Kidney (tissue), 13 donors: ENCODE measurements at regions not wholly inside any gene's neighbourhood (a gene's known extent, or its start where the extent isn't known, plus 50 kb on each side); places are given as distances from the start of the nearest gene placed in this dataset.
A peak's percentile ranks its signal among the peaks of the same experiment; 100 is the strongest.
"Not testable (repeated sequence)": the region's sequence is repeated elsewhere in the genome, so short reads cannot be mapped to it uniquely, and the experiment has no call there.

Source experiments
- DNase-seq, 5 donors: peaks; one replicate each; pipeline ENCODE4 v3.0.0-alpha.2; 2013 to 2020
- FAIRE-seq: peaks from 2 replicates; lab custom pipeline; 2012; peaks lifted over from hg19 to GRCh38; lab: Jason Lieb, UNC
- H3K27ac ChIP-seq, 2 donors: one replicate each; pipeline ENCODE4 v1.7.0; 2013; ENCODE audit warnings: low read depth in 2 of 2, low read length in 2 of 2, inconsistent platforms in 1 of 2
- H3K27me3 ChIP-seq: one replicate; pipeline ENCODE4 v1.7.1; 2013; ENCODE audit warnings: low read length, inconsistent platforms; ENCODE audit not compliant: control insufficient read depth, insufficient read depth
- H3K36me3 ChIP-seq, 3 donors: one replicate each; pipeline versions ENCODE4 v1.7.0 to v1.7.1; 2013; ENCODE audit warnings: low read length in 3 of 3, control low read depth in 1 of 3, inconsistent platforms in 1 of 3; ENCODE audit not compliant: insufficient read depth in 3 of 3, control insufficient read depth in 2 of 3
- H3K4me1 ChIP-seq, 3 donors: one replicate each; pipeline versions ENCODE4 v1.7.0 to v1.7.1; 2013; ENCODE audit warnings: low read length in 3 of 3, inconsistent platforms in 1 of 3, low read depth in 1 of 3; ENCODE audit not compliant: control insufficient read depth in 2 of 3, insufficient read depth in 2 of 3
- H3K4me3 ChIP-seq, 3 donors: one replicate each; pipeline versions ENCODE4 v1.7.0 to v1.8.1; 2013; ENCODE audit warnings: low read length in 3 of 3, control low read depth in 1 of 3, inconsistent platforms in 1 of 3
- H3K9ac ChIP-seq, 3 donors: one replicate each; pipeline versions ENCODE4 v1.7.0 to v1.7.1; 2013; ENCODE audit warnings: low read length in 3 of 3, control low read depth in 1 of 3, inconsistent platforms in 1 of 3
- H3K9me3 ChIP-seq, 3 donors: one replicate each; pipeline versions ENCODE4 v1.7.0 to v1.7.1; 2013; ENCODE audit warnings: low read length in 3 of 3, control low read depth in 1 of 3, inconsistent platforms in 1 of 3; ENCODE audit not compliant: control insufficient read depth in 2 of 3, insufficient read depth in 1 of 3
- CTCF ChIP-seq: IDR thresholded peaks from 3 replicates; pipeline ENCODE4 v1.5.1; 2012; ENCODE audit warnings: mild to moderate bottlenecking, moderate library complexity, borderline replicate concordance; ENCODE audit not compliant: insufficient read depth; ENCODE audit errors: extremely low read depth
- intact Hi-C: fragments of 100-400 bp; cut with DNase I; formaldehyde crosslinking; loops from one replicate; pipeline ENCODE4 v1.11.1; 2022
- donor health status: control.
- donor health status: control.
- donor health status: control.
- donor health status: control.
- donor health status: control.
- donor health status: DM: yes; HTN: yes; CAD: no.
- donor health status: Normal renal cell carcinoma (clear cell type).

- no peak overlapping the region for H3K9ac ChIP-seq
- no peak for FAIRE-seq
- H3K9me3 ChIP-seq = no peaks in the 10 kb centered on the region
- no peak for TF ChIP-seq CTCF
- intact Hi-C loops = no loop called here
- H3K27ac ChIP-seq = no peak overlapping the region
- H3K4me1 ChIP-seq = no peaks in the 10 kb centered on the region
- H3K36me3 ChIP-seq = no peaks in the 10 kb centered on the region
- H3K27me3 ChIP-seq = no peaks in the 10 kb centered on the region
- no peak for DNase-seq
- no peak overlapping the region for H3K4me3 ChIP-seq
Measured at GRCh38 chr5:88034520-88034919, 234.1 kb downstream of the TMEM161B start.

GRCh38 chr5:88033191-88033590 lies 235.5 kb downstream of the TMEM161B start:
- H3K27me3 ChIP-seq = no peaks in the 10 kb centered on the region
- H3K27ac ChIP-seq = no peak overlapping the region
- H3K9ac ChIP-seq = no peak overlapping the region
- intact Hi-C loops = no loop called here
- TF ChIP-seq CTCF = no peak
- no peaks in the 10 kb centered on the region for H3K9me3 ChIP-seq
- FAIRE-seq (no peak), DNase-seq (no peak)
- H3K4me1 ChIP-seq = no peaks in the 10 kb centered on the region
- H3K4me3 ChIP-seq = no peak overlapping the region
- H3K36me3 ChIP-seq = no peaks in the 10 kb centered on the region

GRCh38 chr5:88029011-88029410 lies 239.6 kb downstream of the TMEM161B start:
- TF ChIP-seq CTCF = no peak
- Histone ChIP-seq H3K4me1 (no peaks in the 10 kb centered on the region), H3K9ac (no peak overlapping the region), H3K27ac (no peak overlapping the region), H3K4me3 (no peak overlapping the region), H3K9me3 (no peaks in the 10 kb centered on the region), H3K36me3 (no peaks in the 10 kb centered on the region), H3K27me3 (no peaks in the 10 kb centered on the region)
- DNase-seq (no peak), FAIRE-seq (no peak)
- intact Hi-C loops = no loop called here

- Histone ChIP-seq H3K27ac (no peak overlapping the region), H3K9me3 (no peaks in the 10 kb centered on the region), H3K36me3 (no peaks in the 10 kb centered on the region), H3K9ac (no peak overlapping the region), H3K27me3 (no peaks in the 10 kb centered on the region), H3K4me1 (no peaks in the 10 kb centered on the region), H3K4me3 (no peak overlapping the region)
- TF ChIP-seq CTCF = no peak
- FAIRE-seq = no peak
- no peak for DNase-seq
- intact Hi-C loops = no loop called here
Measured at GRCh38 chr5:88021141-88021540, 247.5 kb downstream of the TMEM161B start.

- H3K27me3 ChIP-seq, FAIRE-seq: not testable (repeated sequence)
Measured at GRCh38 chr5:88014984-88015383, 253.7 kb downstream of the TMEM161B start.

More at GRCh38 chr5:88014984-88015383, 253.7 kb downstream of the TMEM161B start:
- H3K4me3 ChIP-seq, intact Hi-C loops, H3K9me3 ChIP-seq, H3K9ac ChIP-seq, H3K4me1 ChIP-seq, H3K27ac ChIP-seq, H3K36me3 ChIP-seq: not testable (repeated sequence)
- peak in 1 of 5 donors; percentile 37 for DNase-seq
